Stimulated activated CD4-positive, alpha-beta T cell treated with anti-CD3 and anti-CD28 coated beads, TNF-alpha, amount 100 ng/mL, for 24 hours (primary cell): ENCODE measurements at regions not wholly inside any gene's neighbourhood (a gene's known extent, or its start where the extent isn't known, plus 50 kb on each side); places are given as distances from the start of the nearest gene placed in this dataset.
"Not testable (repeated sequence)": the region's sequence is repeated elsewhere in the genome, so short reads cannot be mapped to it uniquely, and the experiment has no call there.

ENCODE experiments used
- DNase-seq, 3 experiments: peaks; one replicate each; pipeline ENCODE4 v3.0.0-alpha.2; 2020; ENCODE audit warnings: low read depth in 3 of 3

- DNase-seq = peak; percentile 50 to 72 (median 61)
These were observed 65.6 kb upstream of the CLEC6A start for GRCh38 chr12:8390001-8390777.

GRCh38 chr12:8396225-8397071 is 59.3 kb upstream of the CLEC6A start:
- DNase-seq = peak; percentile 31 to 60 (median 48)

GRCh38 chr12:8397378-8397777 is 58.4 kb upstream of the CLEC6A start:
- not testable (repeated sequence) for DNase-seq

GRCh38 chr12:8399496-8400034 is 56.2 kb upstream of the CLEC6A start:
- DNase-seq = not testable (repeated sequence)

- DNase-seq = not testable (repeated sequence)
These were observed 51.9 kb upstream of the CLEC6A start for GRCh38 chr12:8403834-8404233.

- not testable (repeated sequence) for DNase-seq
These were observed 51.4 kb upstream of the CLEC6A start for GRCh38 chr12:8404341-8404740.
